Activated naive CD4-positive, alpha-beta T cell treated with anti-CD3 and anti-CD28 coated beads, Interleukin-2, amount 10 ng/mL, durations not matched to agents 7 days and 5 days (primary cell): ENCODE measurements at regions not wholly inside any gene's neighbourhood (a gene's known extent, or its start where the extent isn't known, plus 50 kb on each side); places are given as distances from the start of the nearest gene placed in this dataset.

Source experiments
- CTCF ChIA-PET: fragments of 350-600 bp; sonication (Branson Sonifier 250); formaldehyde crosslinking; loops from one replicate; lab custom pipeline; 2021; ENCODE audit warnings: antibody characterized with exemption; lab: Charles Lee
- DNase-seq: peaks from one replicate; pipeline ENCODE4 v3.0.0-alpha.2; 2020
- H3K27ac Mint-ChIP-seq: one replicate; pipeline ENCODE4 v1.8.0; 2021; ENCODE audit warnings: mild to moderate bottlenecking, moderate library complexity, mixed read lengths
- H3K27me3 Mint-ChIP-seq: one replicate; pipeline ENCODE4 v1.8.0; 2021; ENCODE audit warnings: mild to moderate bottlenecking, mixed read lengths
- H3K36me3 Mint-ChIP-seq: one replicate; pipeline ENCODE4 v1.8.0; 2021; ENCODE audit warnings: mixed read lengths
- H3K4me1 Mint-ChIP-seq: one replicate; pipeline ENCODE4 v1.8.0; 2021; ENCODE audit warnings: mixed read lengths
- H3K4me3 Mint-ChIP-seq: one replicate; pipeline ENCODE4 v1.8.0; 2021; ENCODE audit warnings: mild to moderate bottlenecking, moderate library complexity, mixed read lengths
- H3K9me3 Mint-ChIP-seq: one replicate; pipeline ENCODE4 v1.8.0; 2021; ENCODE audit warnings: mixed read lengths

GRCh38 chr2:118726821-118727220, 120.6 kb downstream of the EN1 start:
- H3K4me3 Mint-ChIP-seq, result no peak overlapping the region
- H3K27ac Mint-ChIP-seq, result no peak overlapping the region
- peaks cover 2% of the 10 kb centered on the region for H3K27me3 Mint-ChIP-seq
- no peak for DNase-seq
- CTCF ChIA-PET, result interaction anchor here (0.6 kb wide), 1 partner anchor 145 kb away, joined by 3 read pairs; no protein-coding TSS in a partner anchor
- no peaks in the 10 kb centered on the region for H3K9me3 Mint-ChIP-seq
- no peaks in the 10 kb centered on the region for H3K36me3 Mint-ChIP-seq
- no peaks in the 10 kb centered on the region for H3K4me1 Mint-ChIP-seq

GRCh38 chr2:118723394-118723793, 124.1 kb downstream of the EN1 start:
- H3K27ac Mint-ChIP-seq, result no peak overlapping the region
- DNase-seq, result no peak

GRCh38 chr2:118722976-118723375, 124.5 kb downstream of the EN1 start:
- DNase-seq, result no peak
- CTCF ChIA-PET, result no interaction called here
- no peak overlapping the region for H3K4me3 Mint-ChIP-seq
- H3K9me3 Mint-ChIP-seq, result no peaks in the 10 kb centered on the region
- H3K36me3 Mint-ChIP-seq, result no peaks in the 10 kb centered on the region
- H3K4me1 Mint-ChIP-seq, result no peaks in the 10 kb centered on the region
- no peak overlapping the region for H3K27ac Mint-ChIP-seq
- no peaks in the 10 kb centered on the region for H3K27me3 Mint-ChIP-seq

More at GRCh38 chr2:118723394-118723793, 124.1 kb downstream of the EN1 start:
- Mint-ChIP-seq H3K4me1 (no peaks in the 10 kb centered on the region), H3K36me3 (no peaks in the 10 kb centered on the region), H3K27me3 (no peaks in the 10 kb centered on the region), H3K4me3 (no peak overlapping the region), H3K9me3 (no peaks in the 10 kb centered on the region)
- CTCF ChIA-PET, result no interaction called here

- H3K4me1 Mint-ChIP-seq, result no peaks in the 10 kb centered on the region
- H3K27ac Mint-ChIP-seq, result no peak overlapping the region
- DNase-seq, result no peak
- CTCF ChIA-PET, result no interaction called here
- no peak overlapping the region for H3K4me3 Mint-ChIP-seq
- no peaks in the 10 kb centered on the region for H3K27me3 Mint-ChIP-seq
- no peaks in the 10 kb centered on the region for H3K9me3 Mint-ChIP-seq
- no peaks in the 10 kb centered on the region for H3K36me3 Mint-ChIP-seq
These were observed 125.5 kb downstream of the EN1 start for GRCh38 chr2:118721817-118722551.

GRCh38 chr2:118720866-118721265, 126.6 kb downstream of the EN1 start:
- Mint-ChIP-seq H3K4me3 (no peak overlapping the region), H3K27me3 (no peaks in the 10 kb centered on the region), H3K36me3 (no peaks in the 10 kb centered on the region), H3K9me3 (no peaks in the 10 kb centered on the region), H3K27ac (no peak overlapping the region), H3K4me1 (no peaks in the 10 kb centered on the region)
- DNase-seq, result no peak
- CTCF ChIA-PET, result no interaction called here

- H3K4me3 Mint-ChIP-seq, result no peak overlapping the region
- H3K27me3 Mint-ChIP-seq, result no peaks in the 10 kb centered on the region
- no peak for DNase-seq
- no peak overlapping the region for H3K27ac Mint-ChIP-seq
- H3K4me1 Mint-ChIP-seq, result no peaks in the 10 kb centered on the region
- CTCF ChIA-PET, result no interaction called here
- no peaks in the 10 kb centered on the region for H3K9me3 Mint-ChIP-seq
- no peaks in the 10 kb centered on the region for H3K36me3 Mint-ChIP-seq
These were observed 128.5 kb downstream of the EN1 start for GRCh38 chr2:118718921-118719320.

- no peaks in the 10 kb centered on the region for H3K9me3 Mint-ChIP-seq
- no peaks in the 10 kb centered on the region for H3K27me3 Mint-ChIP-seq
- DNase-seq, result no peak
- H3K27ac Mint-ChIP-seq, result no peak overlapping the region
- CTCF ChIA-PET, result no interaction called here
- H3K4me3 Mint-ChIP-seq, result no peak overlapping the region
- no peaks in the 10 kb centered on the region for H3K36me3 Mint-ChIP-seq
- H3K4me1 Mint-ChIP-seq, result no peaks in the 10 kb centered on the region
These were observed 131.3 kb downstream of the EN1 start for GRCh38 chr2:118716102-118716501.

GRCh38 chr2:118714118-118714517, 133.3 kb downstream of the EN1 start:
- Mint-ChIP-seq H3K27ac (no peak overlapping the region), H3K4me1 (no peaks in the 10 kb centered on the region), H3K4me3 (no peak overlapping the region), H3K27me3 (no peaks in the 10 kb centered on the region), H3K9me3 (no peaks in the 10 kb centered on the region), H3K36me3 (no peaks in the 10 kb centered on the region)
- CTCF ChIA-PET, result no interaction called here
- DNase-seq, result no peak

- H3K27ac Mint-ChIP-seq, result no peak overlapping the region
- CTCF ChIA-PET, result no interaction called here
- no peaks in the 10 kb centered on the region for H3K36me3 Mint-ChIP-seq
- H3K27me3 Mint-ChIP-seq, result no peaks in the 10 kb centered on the region
- no peaks in the 10 kb centered on the region for H3K9me3 Mint-ChIP-seq
- no peaks in the 10 kb centered on the region for H3K4me1 Mint-ChIP-seq
- DNase-seq, result no peak
- H3K4me3 Mint-ChIP-seq, result no peak overlapping the region
These were observed 135.8 kb downstream of the EN1 start for GRCh38 chr2:118711603-118712002.

GRCh38 chr2:118710481-118710880, 137.0 kb downstream of the EN1 start:
- no peak for DNase-seq
- H3K36me3 Mint-ChIP-seq, result no peaks in the 10 kb centered on the region
- CTCF ChIA-PET, result no interaction called here

GRCh38 chr2:118709786-118710185, 137.7 kb downstream of the EN1 start:
- Mint-ChIP-seq H3K27ac (no peak overlapping the region), H3K27me3 (no peaks in the 10 kb centered on the region), H3K9me3 (no peaks in the 10 kb centered on the region), H3K4me1 (no peaks in the 10 kb centered on the region), H3K36me3 (no peaks in the 10 kb centered on the region), H3K4me3 (no peak overlapping the region)
- CTCF ChIA-PET, result no interaction called here
- DNase-seq, result no peak

More at GRCh38 chr2:118710481-118710880, 137.0 kb downstream of the EN1 start:
- H3K4me1 Mint-ChIP-seq, result no peaks in the 10 kb centered on the region
- no peak overlapping the region for H3K27ac Mint-ChIP-seq
- H3K9me3 Mint-ChIP-seq, result no peaks in the 10 kb centered on the region
- H3K27me3 Mint-ChIP-seq, result no peaks in the 10 kb centered on the region
- H3K4me3 Mint-ChIP-seq, result no peak overlapping the region

- no peak overlapping the region for H3K27ac Mint-ChIP-seq
- H3K36me3 Mint-ChIP-seq, result no peaks in the 10 kb centered on the region
- no peaks in the 10 kb centered on the region for H3K9me3 Mint-ChIP-seq
- H3K4me3 Mint-ChIP-seq, result no peak overlapping the region
- CTCF ChIA-PET, result no interaction called here
- no peaks in the 10 kb centered on the region for H3K27me3 Mint-ChIP-seq
- H3K4me1 Mint-ChIP-seq, result no peaks in the 10 kb centered on the region
- no peak for DNase-seq
These were observed 140.6 kb downstream of the EN1 start for GRCh38 chr2:118706844-118707243.

GRCh38 chr2:118706371-118706770, 141.1 kb downstream of the EN1 start:
- Mint-ChIP-seq H3K27me3 (no peaks in the 10 kb centered on the region), H3K4me1 (no peaks in the 10 kb centered on the region), H3K4me3 (no peak overlapping the region), H3K36me3 (no peaks in the 10 kb centered on the region), H3K27ac (no peak overlapping the region), H3K9me3 (no peaks in the 10 kb centered on the region)
- CTCF ChIA-PET, result no interaction called here
- DNase-seq, result no peak

GRCh38 chr2:118705032-118705431, 142.4 kb downstream of the EN1 start:
- CTCF ChIA-PET, result no interaction called here
- Mint-ChIP-seq H3K27me3 (no peaks in the 10 kb centered on the region), H3K36me3 (no peaks in the 10 kb centered on the region), H3K4me3 (no peak overlapping the region), H3K27ac (no peak overlapping the region), H3K4me1 (no peaks in the 10 kb centered on the region), H3K9me3 (no peaks in the 10 kb centered on the region)
- no peak for DNase-seq

GRCh38 chr2:118699447-118700175, 147.8 kb downstream of the EN1 start:
- Mint-ChIP-seq H3K4me1 (no peaks in the 10 kb centered on the region), H3K27ac (no peak overlapping the region), H3K4me3 (no peak overlapping the region), H3K9me3 (no peaks in the 10 kb centered on the region), H3K27me3 (peaks cover 3% of the 10 kb centered on the region), H3K36me3 (no peaks in the 10 kb centered on the region)
- no peak for DNase-seq
- CTCF ChIA-PET, result no interaction called here
